Activated CD8-positive, alpha-beta memory T cell treated with anti-CD3 and anti-CD28 coated beads, Interleukin-2, amount 50 U/mL, for 4 hours (primary cell): ENCODE measurements at regions not wholly inside any gene's neighbourhood (a gene's known extent, or its start where the extent isn't known, plus 50 kb on each side); places are given as distances from the start of the nearest gene placed in this dataset.
"Not testable (repeated sequence)": the region's sequence is repeated elsewhere in the genome, so short reads cannot be mapped to it uniquely, and the experiment has no call there.

Source experiments
- DNase-seq: peaks from one replicate; pipeline ENCODE4 v3.0.0-alpha.2; 2020

- no peak for DNase-seq
Observed at GRCh38 chr5:56685503-56686217, 129.7 kb upstream of the MAP3K1 start.

- DNase-seq = no peak
Observed at GRCh38 chr5:56684159-56684558, 131.2 kb upstream of the MAP3K1 start.

- no peak for DNase-seq
Observed at GRCh38 chr5:56683733-56684132, 131.6 kb upstream of the MAP3K1 start.

- DNase-seq = no peak
Observed at GRCh38 chr5:56683281-56683680, 132.1 kb upstream of the MAP3K1 start.

DNA sequence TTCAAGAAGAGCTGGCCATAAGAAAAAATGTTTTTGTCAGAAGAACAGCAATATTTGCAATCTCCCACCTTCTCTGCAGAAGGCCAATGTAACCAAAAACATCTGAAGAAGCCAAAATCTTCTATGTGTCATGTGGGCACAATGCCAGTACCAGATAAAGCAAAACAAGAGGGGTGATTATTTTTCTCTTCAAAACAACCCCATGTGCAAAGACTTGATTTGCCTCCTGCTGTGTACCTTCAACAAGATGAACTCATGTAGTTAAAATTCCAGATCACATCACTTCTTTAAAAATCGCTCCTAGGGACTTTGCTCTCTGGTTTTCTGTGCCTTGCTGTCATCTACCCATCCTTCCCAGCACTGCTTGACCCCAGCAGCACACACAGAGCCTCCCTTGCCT, 134.0 kb upstream of the MAP3K1 start:
- no peak for DNase-seq

- no peak for DNase-seq
Observed at GRCh38 chr5:56680731-56681130, 134.6 kb upstream of the MAP3K1 start.

DNA sequence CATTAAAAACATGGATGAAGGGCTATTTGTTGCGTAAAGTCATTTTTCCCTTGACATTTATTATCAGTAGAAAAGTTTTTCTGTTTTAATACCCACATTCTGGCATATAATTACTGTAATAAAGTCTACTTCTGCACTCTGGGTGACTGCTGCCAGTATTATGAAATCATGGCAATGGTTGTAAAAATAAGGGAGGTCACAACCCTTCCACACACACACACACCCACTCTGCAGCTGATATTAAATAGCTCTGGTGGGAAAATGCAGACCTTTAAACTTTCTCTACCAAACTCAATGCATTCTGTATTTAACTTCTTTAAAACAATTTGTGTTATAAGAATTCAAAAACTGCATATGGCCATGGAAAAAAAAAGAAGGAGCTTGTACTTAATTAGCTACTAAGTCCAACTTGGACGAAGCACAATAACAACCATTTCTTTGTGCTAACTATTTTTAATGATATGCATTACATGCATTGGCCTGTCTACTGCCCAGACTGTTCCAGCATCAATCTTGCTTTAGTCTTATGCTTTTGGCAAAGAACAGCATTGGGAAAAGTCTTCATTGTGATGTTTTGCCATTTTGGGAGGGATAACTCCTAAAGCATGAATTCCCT, 137.6 kb upstream of the MAP3K1 start:
- no peak for DNase-seq

GRCh38 chr5:56676091-56676768, 139.1 kb upstream of the MAP3K1 start:
- no peak for DNase-seq

- DNase-seq = no peak
Observed at GRCh38 chr5:56674441-56674840, 140.9 kb upstream of the MAP3K1 start.

- no peak for DNase-seq
Observed at GRCh38 chr5:56673171-56673570, 142.2 kb upstream of the MAP3K1 start.

- no peak for DNase-seq
Observed at GRCh38 chr5:56671571-56671970, 143.8 kb upstream of the MAP3K1 start.

GRCh38 chr5:56670916-56671315, 144.4 kb upstream of the MAP3K1 start:
- DNase-seq = no peak

- no peak for DNase-seq
Observed at GRCh38 chr5:56669534-56670483, 145.5 kb upstream of the MAP3K1 start.

- DNase-seq = no peak
Observed at GRCh38 chr5:56668996-56669395, 146.4 kb upstream of the MAP3K1 start.

DNA sequence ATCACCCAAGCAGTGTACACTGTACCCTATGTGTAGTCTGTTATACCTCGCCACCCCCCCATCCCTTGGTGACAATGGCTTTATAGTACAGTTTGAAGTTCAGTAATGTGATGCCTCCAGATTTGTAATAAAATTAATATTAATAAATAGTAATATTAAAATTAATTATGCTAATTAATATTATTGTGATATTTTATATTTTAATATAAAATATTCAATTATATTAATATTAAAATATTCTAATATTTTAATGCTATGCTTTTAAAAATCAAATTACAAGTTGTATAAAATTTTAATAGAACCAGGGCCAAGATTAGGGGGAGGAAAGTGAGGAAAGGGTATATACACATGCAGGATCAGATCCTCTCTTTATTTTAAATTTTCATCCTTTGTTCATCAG, 147.7 kb upstream of the MAP3K1 start:
- no peak for DNase-seq

- DNase-seq = no peak
Observed at GRCh38 chr5:56666901-56667300, 148.4 kb upstream of the MAP3K1 start.

GRCh38 chr5:56665117-56665516, 150.2 kb upstream of the MAP3K1 start:
- DNase-seq = not testable (repeated sequence)

GRCh38 chr5:56664025-56664424, 151.3 kb upstream of the MAP3K1 start:
- no peak for DNase-seq

- DNase-seq = no peak
Observed at GRCh38 chr5:56663523-56663922, 151.8 kb upstream of the MAP3K1 start.

DNA sequence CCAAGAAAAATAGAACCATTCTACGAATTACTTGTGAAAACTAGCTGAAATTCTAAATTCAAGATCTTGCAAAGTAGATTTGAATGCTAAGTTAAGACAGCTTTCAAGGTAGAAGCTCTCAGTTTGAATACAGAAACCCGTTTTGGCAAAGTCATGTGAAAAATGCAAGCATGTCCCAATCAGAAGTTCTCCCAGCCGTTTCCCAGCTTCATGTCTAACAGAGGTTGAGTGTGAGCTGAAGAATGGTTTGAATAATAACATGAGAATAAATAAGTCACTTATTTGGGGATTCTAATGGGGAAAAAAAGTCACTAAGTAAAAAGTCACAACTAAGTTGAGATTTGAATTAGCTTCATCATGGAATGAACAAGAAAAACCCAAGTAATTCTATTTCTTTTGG, 152.5 kb upstream of the MAP3K1 start:
- no peak for DNase-seq

GRCh38 chr5:56659971-56660370, 155.4 kb upstream of the MAP3K1 start:
- no peak for DNase-seq

- no peak for DNase-seq
Observed at GRCh38 chr5:56658972-56659371, 156.4 kb upstream of the MAP3K1 start.
